ENCODE measurements at regions not wholly inside any gene's neighbourhood (a gene's known extent, or its start where the extent isn't known, plus 50 kb on each side); places are given as distances from the start of the nearest gene placed in this dataset.

DNA sequence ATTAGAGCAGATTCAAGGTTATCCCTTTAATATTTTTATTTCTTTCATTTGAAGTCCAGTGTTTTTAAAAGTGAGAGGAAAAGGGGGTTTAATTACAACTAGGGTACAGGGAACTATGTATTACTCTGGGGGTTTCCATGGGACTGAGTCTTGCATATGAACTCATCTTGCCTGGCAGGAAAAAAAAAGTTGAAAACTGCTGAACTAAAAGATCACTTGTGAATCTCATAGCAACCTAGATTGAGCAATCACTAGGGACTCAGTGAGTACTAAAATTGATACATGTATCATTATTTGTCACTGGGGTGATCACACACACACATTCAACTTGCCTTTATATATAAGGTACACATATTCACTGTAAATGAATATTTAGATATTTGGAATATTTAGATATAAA lies 180.7 kb upstream of the SFRP2 start:
- no peaks in the 10 kb centered on the region for H3K4me1 ChIP-seq
- H3K27me3 ChIP-seq: no peaks in the 10 kb centered on the region
- TF ChIP-seq POLR2A (IDR thresholded peaks at IDR 0.05) (no peak), CTCF (IDR thresholded peaks at IDR 0.05) (no peak)
- intact Hi-C loops (cut with DNase I; ENCODE audit: low total_unique reads): no loop called here
- DNase-seq: no peak
- H3K27ac ChIP-seq: no peak overlapping the region
- H3K9me3 ChIP-seq: no peaks in the 10 kb centered on the region
- no peaks in the 10 kb centered on the region for H3K36me3 ChIP-seq (ENCODE audit: low read depth, missing control alignments)
- no peak overlapping the region for H3K4me3 ChIP-seq

DNA sequence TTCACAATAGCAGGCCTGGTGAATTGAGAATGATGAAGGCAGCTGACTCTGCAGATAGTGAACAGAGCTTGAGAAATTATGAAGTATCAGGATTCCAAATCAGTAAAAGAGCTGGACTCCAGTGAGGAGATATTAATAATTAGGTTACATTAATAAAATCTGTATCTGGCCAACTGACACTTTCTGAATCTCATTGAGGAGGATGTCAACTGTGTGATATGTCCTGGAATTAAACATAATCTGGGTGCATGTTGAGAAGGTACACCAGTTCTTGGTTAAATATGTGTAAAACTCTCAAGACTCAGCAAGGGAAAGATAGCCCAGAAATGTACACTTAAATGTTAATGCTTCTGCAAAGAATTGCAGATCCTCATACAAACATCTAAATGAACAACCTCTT lies 177.8 kb upstream of the SFRP2 start:
- DNase-seq: no peak
- Histone ChIP-seq H3K27ac (no peak overlapping the region), H3K27me3 (no peaks in the 10 kb centered on the region), H3K9me3 (no peaks in the 10 kb centered on the region), H3K36me3 (ENCODE audit: low read depth, missing control alignments) (no peaks in the 10 kb centered on the region), H3K4me1 (no peaks in the 10 kb centered on the region), H3K4me3 (no peak overlapping the region)
- intact Hi-C loops (cut with DNase I; ENCODE audit: low total_unique reads): no loop called here
- no peak for TF ChIP-seq POLR2A (IDR thresholded peaks at IDR 0.05)
- TF ChIP-seq CTCF (IDR thresholded peaks at IDR 0.05): no peak

- H3K4me3 ChIP-seq: no peak overlapping the region
- no peak overlapping the region for H3K27ac ChIP-seq
- no peak for DNase-seq
- no peaks in the 10 kb centered on the region for H3K4me1 ChIP-seq
- H3K27me3 ChIP-seq: no peaks in the 10 kb centered on the region
- H3K9me3 ChIP-seq: no peaks in the 10 kb centered on the region
- TF ChIP-seq POLR2A (IDR thresholded peaks at IDR 0.05): no peak
- no peak for TF ChIP-seq CTCF (IDR thresholded peaks at IDR 0.05)
- WGBS, 2 donors: 90 to 93% methylated on average over 3 of the region's 3 CpGs
- H3K36me3 ChIP-seq (ENCODE audit: low read depth, missing control alignments): no peaks in the 10 kb centered on the region
- intact Hi-C loops (cut with DNase I; ENCODE audit: low total_unique reads): no loop called here
Measured at GRCh38 chr4:153963216-153963615, 174.3 kb upstream of the SFRP2 start.

- DNase-seq: no peak
- Histone ChIP-seq H3K36me3 (ENCODE audit: low read depth, missing control alignments) (no peaks in the 10 kb centered on the region), H3K4me1 (no peaks in the 10 kb centered on the region), H3K27ac (no peak overlapping the region), H3K27me3 (no peaks in the 10 kb centered on the region), H3K4me3 (no peak overlapping the region), H3K9me3 (no peaks in the 10 kb centered on the region)
- TF ChIP-seq POLR2A (IDR thresholded peaks at IDR 0.05) (no peak), CTCF (IDR thresholded peaks at IDR 0.05) (no peak)
- intact Hi-C loops (cut with DNase I; ENCODE audit: low total_unique reads): no loop called here
- whole genome bisulfite sequencing, 2 donors: 87 to 93% methylated on average over 5 of the region's 5 CpGs
Measured at GRCh38 chr4:153962311-153963039, 173.6 kb upstream of the SFRP2 start.

DNA sequence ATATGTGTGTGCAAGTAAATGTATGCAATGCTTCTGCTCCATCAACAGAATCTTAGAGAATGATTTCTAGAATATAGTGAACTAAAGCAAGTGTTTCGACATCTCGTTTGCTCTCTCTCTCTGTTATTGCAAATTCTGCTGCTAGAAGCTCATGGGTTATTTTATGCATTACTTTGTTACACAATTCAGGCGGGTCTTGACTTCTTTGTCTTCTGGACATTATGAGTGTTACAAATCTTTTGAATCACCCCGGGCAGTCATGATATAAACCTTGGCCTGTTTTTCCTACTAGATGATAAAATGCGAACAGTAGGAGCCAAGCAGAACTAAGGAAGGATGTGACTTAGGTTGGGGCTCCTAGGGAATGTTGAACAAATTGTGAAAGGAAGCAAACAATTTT lies 166.4 kb upstream of the SFRP2 start:
- WGBS, 2 donors: 85 to 90% methylated on average over 5 of the region's 5 CpGs
- TF ChIP-seq CTCF (IDR thresholded peaks at IDR 0.05): no peak
- no peak for TF ChIP-seq POLR2A (IDR thresholded peaks at IDR 0.05)
- intact Hi-C loops (cut with DNase I; ENCODE audit: low total_unique reads): no loop called here
- DNase-seq: no peak
- Histone ChIP-seq H3K27me3 (no peaks in the 10 kb centered on the region), H3K27ac (no peak overlapping the region), H3K4me3 (no peak overlapping the region), H3K9me3 (no peaks in the 10 kb centered on the region), H3K36me3 (ENCODE audit: low read depth, missing control alignments) (no peaks in the 10 kb centered on the region), H3K4me1 (no peaks in the 10 kb centered on the region)

All from testis (tissue), 2 donors.